NCI-H1417 treated with DMSO at 0.1 percent for 48 hours (cell line): ENCODE measurements at regions not wholly inside any gene's neighbourhood (a gene's known extent, or its start where the extent isn't known, plus 50 kb on each side); places are given as distances from the start of the nearest gene placed in this dataset.
"Not testable (repeated sequence)": the region's sequence is repeated elsewhere in the genome, so short reads cannot be mapped to it uniquely, and the experiment has no call there.

Source experiments
- DNase-seq: peaks from one replicate; lab custom pipeline; 2025; lab: John Stamatoyannopoulos, UW

- no peak for DNase-seq
Measured at GRCh38 chr3:34504775-34505174, 706.3 kb downstream of the PDCD6IP start.

DNA sequence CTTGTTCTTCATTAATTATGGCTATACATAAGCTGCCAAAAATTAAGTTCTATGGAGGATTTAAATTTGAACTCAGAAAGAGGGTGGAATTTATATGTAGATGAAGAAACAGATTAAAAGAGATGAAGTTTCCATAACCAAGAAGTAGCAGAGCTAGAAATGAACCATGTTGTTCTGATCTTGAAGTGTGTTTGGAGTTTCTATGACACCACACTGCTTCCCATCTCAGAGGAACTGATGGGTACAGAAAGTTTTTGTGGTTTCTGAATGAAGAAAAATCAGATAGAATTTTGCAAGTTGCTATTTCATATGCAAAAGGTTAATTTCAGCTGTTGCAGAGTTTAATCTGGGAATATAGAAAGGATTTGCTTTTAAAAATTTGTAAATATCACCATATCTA is 710.3 kb downstream of the PDCD6IP start:
- DNase-seq = no peak

DNA sequence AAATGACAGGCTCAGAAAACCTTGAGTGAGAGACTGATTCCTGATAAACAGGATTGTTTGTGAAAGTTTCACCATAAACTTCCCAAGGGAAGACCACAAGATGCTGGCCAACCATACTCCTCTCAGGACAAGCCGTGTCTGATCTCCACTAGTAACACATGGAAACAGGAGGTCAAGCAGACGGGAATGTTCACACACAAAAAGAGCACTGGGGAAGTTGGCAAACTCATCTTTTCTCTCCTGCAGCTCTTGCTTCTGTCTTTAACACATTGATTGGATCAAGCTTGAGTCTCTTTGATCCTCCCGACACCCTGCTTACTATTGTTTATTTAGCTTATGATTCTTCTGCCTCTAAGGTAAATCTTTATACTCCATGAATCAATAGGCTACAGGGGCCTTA is 713.5 kb downstream of the PDCD6IP start:
- DNase-seq = no peak

DNA sequence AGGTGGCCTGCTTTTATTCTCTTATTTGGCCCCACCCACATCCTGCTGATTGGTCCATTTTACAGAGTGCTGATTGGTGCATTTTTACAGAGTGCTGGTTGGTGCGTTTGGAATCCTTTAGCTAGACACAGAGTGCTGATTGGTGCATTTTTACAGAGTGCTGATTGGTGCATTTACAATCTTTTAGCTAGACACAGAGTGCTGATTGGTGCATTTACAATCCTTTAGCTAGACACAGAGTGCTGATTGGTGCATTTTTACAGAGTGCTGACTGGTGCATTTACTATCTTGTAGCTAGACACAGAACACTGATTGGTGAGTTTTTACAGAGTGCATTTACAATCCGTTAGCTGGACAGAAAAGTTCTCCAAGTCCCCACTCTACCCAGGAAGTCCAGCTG is 720.6 kb downstream of the PDCD6IP start:
- not testable (repeated sequence) for DNase-seq

DNA sequence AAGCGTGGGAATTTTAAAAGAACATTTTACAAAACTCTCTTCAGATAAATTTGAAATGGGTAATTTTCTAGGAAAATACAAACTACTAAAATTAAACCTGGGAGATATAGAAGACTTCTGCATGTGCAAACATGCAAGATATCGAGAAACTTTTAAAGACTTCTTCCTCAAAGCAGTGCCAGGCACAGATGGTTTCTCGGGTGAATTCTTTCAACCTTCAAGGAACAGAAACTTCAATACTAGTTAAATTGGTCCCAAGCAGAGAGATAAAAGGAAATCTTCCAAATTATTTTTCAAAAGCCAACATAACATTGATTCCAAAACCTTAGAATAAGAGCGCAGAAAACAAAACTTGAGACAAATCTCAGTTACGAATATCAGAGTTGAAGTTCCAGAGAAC is 732.7 kb downstream of the PDCD6IP start:
- DNase-seq = no peak

DNA sequence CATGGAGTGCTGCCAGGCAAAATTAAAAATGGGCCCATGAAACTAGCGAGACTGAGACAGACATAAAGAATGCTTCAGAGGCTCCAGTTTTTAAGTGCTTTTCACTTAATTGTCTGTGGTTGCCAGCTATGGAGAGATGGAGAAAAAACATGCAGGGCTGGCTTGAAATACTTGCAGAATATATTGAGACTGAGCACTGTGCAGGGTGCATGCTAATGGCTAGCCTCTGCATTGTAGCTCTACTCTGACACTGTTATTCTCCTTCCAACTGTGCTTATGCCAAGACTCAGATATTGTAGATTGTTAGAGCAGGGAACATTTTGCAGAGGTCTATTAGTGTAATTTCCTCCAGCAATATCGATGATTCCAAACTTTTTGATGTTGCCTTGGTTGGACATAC is 735.0 kb downstream of the PDCD6IP start:
- no peak for DNase-seq

DNA sequence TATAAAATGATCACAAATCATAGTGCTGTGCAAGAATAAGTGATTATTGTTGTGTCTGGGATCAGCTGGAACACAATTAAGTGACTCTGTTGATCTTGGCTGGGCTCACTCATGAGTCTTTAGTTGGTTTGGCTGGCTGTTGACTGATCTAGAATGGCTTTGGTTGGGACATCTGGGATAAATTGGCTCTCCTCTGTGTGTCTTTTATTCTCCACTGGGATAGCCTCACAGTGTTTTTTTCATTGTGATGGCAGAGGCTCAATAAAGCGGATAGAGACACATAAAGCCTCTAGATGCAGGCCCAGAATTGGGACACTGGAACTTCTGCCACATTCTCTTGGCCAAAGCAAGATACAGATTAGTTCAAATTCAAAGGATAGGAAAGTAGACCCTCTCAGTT is 735.6 kb downstream of the PDCD6IP start:
- no peak for DNase-seq

- DNase-seq = no peak
Measured at GRCh38 chr3:34544136-34544535, 745.7 kb downstream of the PDCD6IP start.

DNA sequence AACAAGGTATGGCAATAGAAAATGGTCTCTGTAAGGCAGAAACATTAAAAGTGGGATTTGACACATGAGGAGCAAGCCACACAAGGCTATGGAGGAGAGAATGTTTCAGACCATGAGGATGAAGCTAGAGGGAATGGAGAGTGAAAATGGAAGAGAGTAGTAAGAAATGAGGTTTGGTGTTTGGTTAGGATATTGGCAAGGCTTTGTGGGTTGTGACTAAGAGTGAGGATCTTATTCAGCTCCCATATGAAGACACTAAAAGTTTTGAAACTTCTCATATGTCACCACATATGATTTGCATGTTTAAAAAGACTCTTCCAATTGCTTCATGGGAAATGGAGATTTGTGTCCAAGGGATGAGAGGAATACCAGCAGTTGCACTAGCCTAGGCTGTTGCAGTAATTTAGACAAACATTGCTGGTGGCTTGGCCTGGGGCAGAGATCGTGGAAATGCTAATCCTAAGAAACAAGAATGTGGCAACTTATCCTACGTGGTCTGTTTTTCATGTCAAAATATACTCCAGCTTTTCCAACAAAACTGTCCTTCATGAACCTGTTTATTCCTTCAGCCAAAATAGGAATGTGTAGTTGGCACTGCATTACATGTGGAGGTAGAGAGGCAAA is 749.0 kb downstream of the PDCD6IP start:
- no peak for DNase-seq

- no peak for DNase-seq
Measured at GRCh38 chr3:34567266-34567665, 768.8 kb downstream of the PDCD6IP start.

- DNase-seq = no peak
Measured at GRCh38 chr3:34568766-34569165, 770.3 kb downstream of the PDCD6IP start.

DNA sequence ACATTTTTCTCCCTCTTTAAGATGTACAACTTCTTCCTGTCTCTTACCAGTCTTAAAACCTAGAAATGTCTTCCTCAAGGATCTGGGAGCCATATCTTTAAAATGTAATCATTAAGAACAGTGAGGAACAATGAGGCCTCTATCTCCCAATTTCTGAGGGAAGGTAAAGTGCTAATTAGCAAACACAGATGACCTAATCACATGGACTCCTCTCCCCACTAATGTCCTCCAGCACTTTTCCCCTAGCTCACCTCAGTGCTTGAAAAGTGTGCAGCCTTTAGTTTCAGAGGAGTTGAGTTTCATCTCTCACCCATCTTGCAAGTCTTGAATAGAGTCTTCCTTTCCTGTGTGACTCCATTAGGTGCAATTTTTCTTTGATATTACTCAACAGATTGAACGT is 771.0 kb downstream of the PDCD6IP start:
- no peak for DNase-seq

- DNase-seq = no peak
Measured at GRCh38 chr3:34570916-34571705, 772.7 kb downstream of the PDCD6IP start.

DNA sequence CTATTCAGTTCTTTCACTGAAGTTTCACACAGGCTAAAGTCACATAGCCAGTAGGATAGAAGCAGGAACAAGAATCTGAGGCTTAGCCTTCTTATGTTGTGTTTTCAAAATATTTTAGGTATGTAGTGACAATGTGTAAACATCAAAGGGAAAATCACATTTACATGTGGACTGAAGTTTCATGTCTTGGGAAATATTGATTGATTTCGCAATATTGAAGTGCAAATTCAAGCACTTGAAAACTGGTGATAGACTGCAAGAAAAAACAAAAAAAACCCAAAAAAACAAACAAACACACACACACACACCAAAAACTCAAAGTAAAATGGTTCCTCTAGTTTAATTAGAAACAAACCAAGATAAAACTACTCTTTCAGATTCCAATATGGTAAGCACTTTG is 773.3 kb downstream of the PDCD6IP start:
- DNase-seq = no peak

GRCh38 chr3:34575776-34576175 is 777.3 kb downstream of the PDCD6IP start:
- no peak for DNase-seq

- DNase-seq = no peak
Measured at GRCh38 chr3:34582055-34582454, 783.6 kb downstream of the PDCD6IP start.

GRCh38 chr3:34583451-34583850 is 785.0 kb downstream of the PDCD6IP start:
- DNase-seq = no peak

GRCh38 chr3:34584971-34585370 is 786.5 kb downstream of the PDCD6IP start:
- DNase-seq = no peak

DNA sequence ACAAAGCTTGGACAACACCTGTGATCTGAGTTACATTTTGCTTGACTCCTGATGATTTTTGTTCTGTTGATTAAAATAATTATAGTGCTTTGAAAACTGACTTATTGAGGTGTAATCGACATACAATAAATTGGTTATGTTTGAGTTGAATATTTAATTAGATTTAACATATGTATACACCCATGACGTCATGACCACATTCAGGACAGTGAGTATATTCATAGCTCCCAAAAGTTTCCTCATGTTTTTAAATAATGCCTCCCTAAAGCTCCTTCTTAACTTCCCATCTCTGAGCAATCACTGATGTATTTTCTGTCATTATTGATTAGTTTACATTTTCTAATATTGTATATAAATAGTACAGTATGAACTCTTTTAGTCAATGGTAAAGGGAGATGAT is 801.2 kb downstream of the PDCD6IP start:
- DNase-seq = no peak

- no peak for DNase-seq
Measured at GRCh38 chr3:34619990-34620389, 821.6 kb downstream of the PDCD6IP start.

GRCh38 chr3:34626699-34627098 is 828.3 kb downstream of the PDCD6IP start:
- DNase-seq = no peak

DNA sequence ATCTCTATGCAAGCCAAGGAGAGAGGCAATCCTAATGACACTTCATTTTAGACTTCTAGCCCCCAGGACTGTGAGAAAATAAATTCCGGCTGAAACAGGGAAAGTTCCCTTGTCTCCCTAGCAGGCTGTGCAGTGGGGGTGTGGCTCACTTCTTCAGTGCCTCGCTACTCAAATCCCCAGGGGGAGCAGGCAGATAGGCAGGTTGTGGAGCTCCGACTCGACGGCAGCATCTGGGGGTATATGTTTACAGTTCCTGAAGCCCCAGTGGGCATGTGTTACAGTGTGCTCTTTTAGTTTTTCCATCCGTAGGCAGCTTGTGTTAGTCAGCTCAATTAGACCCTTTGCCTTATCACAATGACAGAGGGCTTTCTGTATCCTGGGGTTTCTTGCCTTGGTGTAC is 836.5 kb downstream of the PDCD6IP start:
- no peak for DNase-seq

DNA sequence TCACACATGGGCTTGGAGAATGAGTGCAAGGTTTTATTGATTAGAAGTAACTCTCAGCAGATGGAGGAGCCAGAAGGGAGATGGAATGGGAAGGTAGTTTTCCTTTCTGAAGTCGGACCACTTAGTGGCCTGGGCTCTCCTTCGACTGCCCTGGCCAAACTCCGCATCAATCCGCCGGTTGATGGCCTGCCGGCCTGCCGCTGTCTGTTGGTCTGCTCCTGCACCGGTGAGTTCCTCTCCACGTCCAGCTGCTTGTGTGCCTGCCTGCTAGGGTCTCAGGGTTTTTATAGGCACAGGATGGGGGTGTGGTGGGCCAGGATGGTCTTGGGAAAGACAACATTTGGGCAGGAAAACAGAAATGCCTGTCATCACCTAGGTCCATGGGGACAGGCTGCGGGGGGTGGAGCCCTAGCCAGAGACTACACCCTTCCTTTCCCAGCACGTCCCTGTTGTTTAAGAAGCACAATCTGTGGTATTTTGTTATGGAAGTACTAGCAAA is 837.0 kb downstream of the PDCD6IP start:
- DNase-seq = no peak
